AG10803 (cell line): ENCODE measurements at regions not wholly inside any gene's neighbourhood (a gene's known extent, or its start where the extent isn't known, plus 50 kb on each side); places are given as distances from the start of the nearest gene placed in this dataset.
A peak's percentile ranks its signal among the peaks of the same experiment; 100 is the strongest.

Source experiments
- DNase-seq: peaks from one replicate; pipeline ENCODE4 v3.0.0; 2010; ENCODE audit warnings: low read depth
- H3K4me3 ChIP-seq: 2 replicates; pipeline ENCODE4 v1.5.1; 2011; ENCODE audit warnings: mild to moderate bottlenecking, low read length, control low read depth
- TF ChIP-seq, protein P1 (sequence below): conservative IDR thresholded peaks from 2 replicates; pipeline ENCODE4 v1.5.1; 2011; ENCODE audit warnings: mild to moderate bottlenecking, low read length, control low read depth, inconsistent platforms

DNA sequence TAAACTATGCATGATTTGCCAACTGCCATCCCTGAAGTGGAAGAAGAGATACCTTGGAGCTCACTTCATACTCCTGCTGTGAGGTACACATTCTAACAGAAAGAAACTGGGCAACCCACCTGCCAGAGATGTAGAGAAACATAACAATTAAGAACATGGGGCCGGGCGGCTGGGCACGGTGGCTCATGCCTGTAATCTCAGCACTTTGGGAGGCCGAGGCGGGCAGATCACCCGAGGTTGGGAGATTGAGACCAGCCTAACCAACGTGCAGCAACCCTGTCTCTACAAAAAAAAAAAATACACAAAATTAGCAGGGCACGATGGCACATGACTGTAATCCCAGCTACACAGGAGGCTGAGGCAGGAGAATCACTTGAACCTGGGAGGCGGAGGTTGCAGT lies 402.6 kb upstream of the ANKRD30A start:
- no peak overlapping the region for H3K4me3 ChIP-seq
- TF ChIP-seq, protein P1, sequence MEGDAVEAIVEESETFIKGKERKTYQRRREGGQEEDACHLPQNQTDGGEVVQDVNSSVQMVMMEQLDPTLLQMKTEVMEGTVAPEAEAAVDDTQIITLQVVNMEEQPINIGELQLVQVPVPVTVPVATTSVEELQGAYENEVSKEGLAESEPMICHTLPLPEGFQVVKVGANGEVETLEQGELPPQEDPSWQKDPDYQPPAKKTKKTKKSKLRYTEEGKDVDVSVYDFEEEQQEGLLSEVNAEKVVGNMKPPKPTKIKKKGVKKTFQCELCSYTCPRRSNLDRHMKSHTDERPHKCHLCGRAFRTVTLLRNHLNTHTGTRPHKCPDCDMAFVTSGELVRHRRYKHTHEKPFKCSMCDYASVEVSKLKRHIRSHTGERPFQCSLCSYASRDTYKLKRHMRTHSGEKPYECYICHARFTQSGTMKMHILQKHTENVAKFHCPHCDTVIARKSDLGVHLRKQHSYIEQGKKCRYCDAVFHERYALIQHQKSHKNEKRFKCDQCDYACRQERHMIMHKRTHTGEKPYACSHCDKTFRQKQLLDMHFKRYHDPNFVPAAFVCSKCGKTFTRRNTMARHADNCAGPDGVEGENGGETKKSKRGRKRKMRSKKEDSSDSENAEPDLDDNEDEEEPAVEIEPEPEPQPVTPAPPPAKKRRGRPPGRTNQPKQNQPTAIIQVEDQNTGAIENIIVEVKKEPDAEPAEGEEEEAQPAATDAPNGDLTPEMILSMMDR = no peak
- DNase-seq = no peak

DNA sequence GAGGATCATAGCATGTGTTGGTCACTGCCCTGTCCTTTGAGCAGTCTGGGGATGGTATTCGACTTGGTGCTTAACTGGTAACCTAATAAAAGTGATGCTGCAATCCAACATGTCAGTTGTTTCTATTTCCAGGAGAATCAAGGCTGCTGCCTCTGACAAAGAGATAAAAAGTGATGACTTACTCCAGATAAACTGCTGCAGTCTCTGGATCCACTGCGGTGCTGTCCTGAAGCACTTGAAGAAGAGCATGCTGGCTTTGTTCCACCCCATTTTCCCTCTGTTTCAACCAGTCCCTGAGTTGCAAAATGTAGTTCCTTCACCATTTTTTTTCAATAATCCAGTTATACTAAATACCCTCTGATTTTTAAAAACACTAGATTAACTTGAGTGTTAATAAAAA lies 403.5 kb upstream of the ANKRD30A start:
- TF ChIP-seq, protein P1 = no peak
- H3K4me3 ChIP-seq = no peak overlapping the region
- DNase-seq = peak; percentile 25

DNA sequence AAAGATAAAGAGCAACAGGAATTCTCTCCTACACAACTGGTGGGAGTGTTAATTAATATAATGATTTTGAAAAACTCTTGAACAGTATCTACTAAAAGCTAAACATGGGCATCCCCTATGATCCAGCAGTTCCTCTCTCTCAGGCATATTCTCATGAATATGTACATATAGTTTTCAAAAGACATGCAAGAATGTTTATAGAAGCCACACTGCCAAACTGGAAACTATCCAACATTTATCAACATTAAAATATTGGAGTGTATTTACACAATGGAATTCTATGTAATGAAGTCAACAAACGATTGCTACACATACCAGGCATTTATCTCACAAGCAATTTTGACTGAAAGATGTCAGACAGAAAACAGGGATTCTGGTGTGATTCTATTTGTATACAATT lies 404.5 kb upstream of the ANKRD30A start:
- no peak for DNase-seq
- H3K4me3 ChIP-seq = no peak overlapping the region
- TF ChIP-seq, protein P1 = no peak

DNA sequence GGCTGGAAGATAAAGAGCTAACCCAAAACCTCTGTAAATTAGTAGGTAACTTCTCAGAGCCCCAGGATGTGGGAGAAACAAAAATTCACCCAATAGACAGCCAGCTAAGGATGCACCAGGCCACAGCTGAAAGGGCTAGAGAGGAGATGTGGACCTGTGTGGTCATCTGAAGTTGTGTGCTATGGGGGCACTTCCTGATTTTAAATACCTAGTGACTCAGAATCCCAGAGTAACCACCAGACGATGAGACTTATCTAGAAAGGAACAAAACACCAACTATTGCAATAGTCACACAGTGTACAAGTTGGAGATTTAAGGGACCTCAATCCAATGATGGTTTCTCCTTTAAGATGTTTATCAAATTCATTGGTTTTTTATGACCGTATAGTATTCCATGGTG lies 408.3 kb upstream of the ANKRD30A start:
- DNase-seq = no peak
- TF ChIP-seq, protein P1 = no peak
- no peak overlapping the region for H3K4me3 ChIP-seq

DNA sequence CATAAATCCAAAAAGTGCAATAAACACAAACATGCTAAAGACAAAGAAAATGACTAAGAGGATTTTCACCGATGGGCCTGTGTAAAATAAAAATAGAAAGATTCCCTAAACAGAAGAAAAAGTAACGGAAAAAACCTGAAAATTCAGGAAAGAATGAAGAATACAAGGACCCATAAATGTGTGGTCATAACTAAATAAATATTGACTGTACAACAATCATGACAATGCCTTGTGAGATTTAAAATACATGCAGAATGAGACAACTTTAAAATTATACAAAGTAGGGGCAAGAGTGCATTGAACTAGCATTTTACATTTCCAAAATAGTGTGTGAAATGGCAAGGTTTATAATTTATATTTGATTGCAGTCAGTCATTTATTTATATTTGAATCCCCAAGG lies 409.1 kb upstream of the ANKRD30A start:
- DNase-seq = no peak
- TF ChIP-seq, protein P1 = no peak
- no peak overlapping the region for H3K4me3 ChIP-seq

DNA sequence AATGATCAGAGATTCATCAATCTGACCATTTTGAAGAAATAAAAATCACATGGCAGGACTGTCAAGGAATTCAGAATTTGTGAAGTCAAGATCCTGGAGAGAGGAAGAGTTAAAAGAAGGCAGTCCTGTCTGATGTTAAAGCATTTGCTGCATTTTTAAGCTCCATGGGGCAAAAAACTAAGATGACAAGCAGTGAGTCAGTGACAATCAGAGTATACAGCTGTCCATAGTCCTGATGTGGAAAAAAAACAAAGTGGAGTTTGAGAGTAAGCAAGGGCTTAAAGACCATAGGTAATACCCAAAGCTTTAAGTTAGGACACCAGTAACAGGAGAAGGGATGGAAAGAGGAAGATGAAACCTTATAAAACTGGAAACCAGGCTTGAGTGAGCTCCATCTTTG lies 412.7 kb upstream of the ANKRD30A start:
- TF ChIP-seq, protein P1 = no peak
- H3K4me3 ChIP-seq = no peak overlapping the region
- DNase-seq = no peak

DNA sequence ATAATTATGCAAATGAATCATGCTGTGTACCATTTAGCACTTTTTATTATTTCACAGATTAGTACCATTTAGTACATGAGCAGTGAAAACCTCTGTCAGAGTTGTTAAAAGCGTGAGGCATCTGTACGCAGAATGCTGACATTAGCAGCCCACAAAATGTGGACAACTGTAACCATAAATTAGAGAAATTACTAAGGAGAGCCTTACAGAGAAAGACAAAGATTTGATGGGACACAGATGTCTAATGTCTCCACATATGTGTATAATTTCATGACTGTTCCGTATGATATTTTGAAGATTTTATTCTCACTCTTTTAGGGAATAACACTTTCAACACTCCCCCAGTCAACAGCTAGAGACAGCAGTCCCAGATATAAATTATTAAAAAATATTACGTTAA lies 414.0 kb upstream of the ANKRD30A start:
- TF ChIP-seq, protein P1 = no peak
- peak; percentile 53 for DNase-seq
- no peak overlapping the region for H3K4me3 ChIP-seq
